HCT116 (cell line): ENCODE measurements at regions not wholly inside any gene's neighbourhood (a gene's known extent, or its start where the extent isn't known, plus 50 kb on each side); places are given as distances from the start of the nearest gene placed in this dataset.

Source experiments
- ATAC-seq: fragments of 200-7000 bp; cut with Tn5 transposase; 2 replicates; pipeline ENCODE4 v1.9.1; 2020; ENCODE audit warnings: mild to moderate bottlenecking, moderate library complexity
- BruUV-seq: library from RNA; stranded (reverse); fragments of 400-500 nt; replicated peaks from 2 replicates; lab custom pipeline; 2021; lab: Mats Ljungman, UMichigan
- CTCF ChIA-PET: fragments of 300-600 bp; sonication (Branson Sonifier 250); formaldehyde crosslinking; loops from one replicate; lab custom pipeline; 2021; ENCODE audit warnings: antibody characterized with exemption; lab: Charles Lee
- POLR2A ChIA-PET: fragments of 300-600, 350-600 bp; sonication (Branson Sonifier 250); formaldehyde crosslinking; loops from one replicate; lab custom pipeline; 2021; ENCODE audit warnings: antibody characterized with exemption; lab: Charles Lee
- RAD21 ChIA-PET, 2 experiments: fragments of 300-600 bp; sonication (Branson Sonifier 250); formaldehyde crosslinking; loops; one replicate each; lab custom pipeline; 2023; ENCODE audit warnings: low total read pairs in 2 of 2; ENCODE audit not compliant: uncharacterized antibody in 2 of 2, unreplicated experiment in 2 of 2, low non-redundant PET in 1 of 2; lab: Charles Lee
- DNase-seq: peaks from one replicate; pipeline ENCODE4 v3.0.0-alpha.2; 2010; ENCODE audit warnings: low read depth, low spot score
- H2AFZ ChIP-seq: fragments of 200-600 bp; shearing (Covaris generic), sonication (generic); 2 replicates; pipeline ENCODE4 v1.6.1; 2017; ENCODE audit warnings: low read depth, mixed run types, mixed read lengths, antibody characterized with exemption, low read length; ENCODE audit not compliant: poor library complexity, severe bottlenecking
- H3K27ac ChIP-seq: 2 replicates; pipeline ENCODE4 v1.5.1; 2012; ENCODE audit warnings: low read depth, low read length
- H3K27me3 ChIP-seq: fragments of 200-600 bp; sonication (generic); 2 replicates; pipeline ENCODE4 v1.6.1; 2016; ENCODE audit warnings: mixed run types, low read length, mixed read lengths; ENCODE audit not compliant: insufficient read depth
- H3K36me3 ChIP-seq, 2 experiments: fragments of 200-500 bp in 1 of 2; fragments of 200-600 bp in 1 of 2; sonication (Bioruptor generic) in 1 of 2; sonication (generic) in 1 of 2; 2 replicates each; pipeline versions ENCODE4 v1.5.1 to v1.6.1; 2014 to 2016; ENCODE audit warnings: low read length in 2 of 2, inconsistent platforms in 1 of 2, mixed read lengths in 1 of 2, mixed run types in 1 of 2; ENCODE audit not compliant: insufficient read depth in 2 of 2, control insufficient read depth in 1 of 2
- H3K4me1 ChIP-seq, 2 experiments: fragments of 200-600 bp in 1 of 2; sonication (generic) in 1 of 2; 2 replicates each; pipeline versions ENCODE4 v1.5.1 to v1.6.1; 2012 to 2017; ENCODE audit warnings: low read length in 2 of 2, inconsistent platforms in 1 of 2, mild to moderate bottlenecking in 1 of 2, mixed read lengths in 1 of 2, mixed run types in 1 of 2, moderate library complexity in 1 of 2; ENCODE audit not compliant: insufficient read depth in 2 of 2, control insufficient read depth in 1 of 2
- H3K4me2 ChIP-seq: fragments of 200-600 bp; sonication (generic); 2 replicates; pipeline ENCODE4 v1.6.1; 2017; ENCODE audit warnings: mixed run types, low read length, mixed read lengths
- H3K4me3 ChIP-seq, 2 experiments: fragments of 200-600 bp in 1 of 2; sonication (generic) in 1 of 2; replicated peaks in 1 of 2; 2 replicates each; pipeline ENCODE4 v1.5.1; 2011 to 2016; ENCODE audit warnings: low read length in 2 of 2, control low read depth in 1 of 2, low read depth in 1 of 2, mild to moderate bottlenecking in 1 of 2, mixed read lengths in 1 of 2, mixed run types in 1 of 2
- H3K79me2 ChIP-seq: fragments of 200-600 bp; sonication (generic); 2 replicates; pipeline ENCODE4 v1.6.1; 2017; ENCODE audit warnings: mild to moderate bottlenecking, mixed run types, low read length, moderate library complexity, mixed read lengths; ENCODE audit not compliant: insufficient read depth
- H3K9ac ChIP-seq: fragments of 200-600 bp; sonication (generic); 2 replicates; pipeline ENCODE4 v1.6.1; 2016; ENCODE audit warnings: low read length, mixed read lengths
- H3K9me2 ChIP-seq: fragments of 200-600 bp; sonication (generic), shearing (Covaris generic); 2 replicates; pipeline ENCODE4 v1.6.1; 2017; ENCODE audit warnings: mixed run types, mild to moderate bottlenecking, moderate library complexity; ENCODE audit not compliant: insufficient read depth
- H3K9me3 ChIP-seq, 2 experiments: fragments of 200-500 bp in 1 of 2; fragments of 200-600 bp in 1 of 2; sonication (Bioruptor generic) in 1 of 2; sonication (generic) in 1 of 2; 2 replicates each; pipeline ENCODE4 v1.6.1; 2014 to 2017; ENCODE audit warnings: low read length in 2 of 2, mixed read lengths in 2 of 2, inconsistent platforms in 1 of 2, low read depth in 1 of 2, mild to moderate bottlenecking in 1 of 2, mixed run types in 1 of 2, moderate library complexity in 1 of 2; ENCODE audit not compliant: control insufficient read depth in 1 of 2, insufficient read depth in 1 of 2
- H4K20me1 ChIP-seq: fragments of 200-600 bp; sonication (generic), shearing (Covaris generic); 2 replicates; pipeline ENCODE4 v1.6.1; 2017; ENCODE audit warnings: mixed run types, mild to moderate bottlenecking, moderate library complexity; ENCODE audit not compliant: insufficient read depth
- CEBPB ChIP-seq: IDR thresholded peaks from 2 replicates; pipeline ENCODE4 v1.6.1; 2012; ENCODE audit warnings: low read depth
- EZH2 ChIP-seq: fragments of 200-600 bp; sonication (generic); IDR thresholded peaks from 2 replicates; pipeline ENCODE4 v1.6.1; 2017; ENCODE audit warnings: antibody characterized with exemption, mixed run types
- EZH2phosphoT487 ChIP-seq: fragments of 200-600 bp; IDR thresholded peaks from 2 replicates; pipeline ENCODE4 v1.6.1; 2018; ENCODE audit warnings: antibody characterized with exemption, borderline replicate concordance
- JUND ChIP-seq: IDR thresholded peaks from 2 replicates; pipeline ENCODE4 v1.6.1; 2012
- POLR2A ChIP-seq: IDR thresholded peaks from 2 replicates; pipeline ENCODE4 v1.7.0; 2011; ENCODE audit warnings: borderline replicate concordance; ENCODE audit not compliant: insufficient read depth, insufficient read length; ENCODE audit errors: extremely low read depth
- POLR2AphosphoS5 ChIP-seq: IDR thresholded peaks from 2 replicates; pipeline ENCODE4 v1.6.1; 2011; ENCODE audit warnings: mild to moderate bottlenecking, low read depth, low read length, moderate library complexity
- RAD21 ChIP-seq: IDR thresholded peaks from 2 replicates; pipeline ENCODE4 v1.6.1; 2012; ENCODE audit warnings: low read depth, mild to moderate bottlenecking
- SIN3A ChIP-seq: IDR thresholded peaks from 2 replicates; pipeline ENCODE4 v1.6.1; 2012; ENCODE audit warnings: low read depth
- ZNF274 ChIP-seq: fragments of 200-500 bp; sonication (Bioruptor generic); IDR thresholded peaks from 2 replicates; pipeline ENCODE4 v1.6.1; 2014; ENCODE audit warnings: mild to moderate bottlenecking, low read depth, low read length, inconsistent platforms
- intact Hi-C: fragments of 100-400 bp; cut with micrococcal nuclease; formaldehyde crosslinking; loops from 2 replicates; pipeline ENCODE4 v1.10.0; 2022
- TF ChIP-seq, protein P1 (sequence below): IDR thresholded peaks from 2 replicates; pipeline ENCODE4 v1.6.1; 2012
- TF ChIP-seq, protein P2 (sequence below): IDR thresholded peaks from 2 replicates; pipeline ENCODE4 v1.6.1; 2012
- TF ChIP-seq, protein P3 (sequence below): IDR thresholded peaks from 2 replicates; pipeline ENCODE4 v1.6.1; 2012; ENCODE audit warnings: low read depth
- TF ChIP-seq, protein P4 (sequence below), 3 experiments: fragments of 200-600 bp in 1 of 3; sonication (generic) in 1 of 3; IDR thresholded peaks in 2 of 3; conservative IDR thresholded peaks in 1 of 3; 2 replicates each; pipeline ENCODE4 v1.5.1; 2012 to 2017; ENCODE audit warnings: low read depth in 2 of 3, low read length in 2 of 3, antibody characterized with exemption in 1 of 3, borderline replicate concordance in 1 of 3, control low read depth in 1 of 3, mild to moderate bottlenecking in 1 of 3, mixed read lengths in 1 of 3, mixed run types in 1 of 3, moderate library complexity in 1 of 3; ENCODE audit not compliant: insufficient read depth in 1 of 3

DNA sequence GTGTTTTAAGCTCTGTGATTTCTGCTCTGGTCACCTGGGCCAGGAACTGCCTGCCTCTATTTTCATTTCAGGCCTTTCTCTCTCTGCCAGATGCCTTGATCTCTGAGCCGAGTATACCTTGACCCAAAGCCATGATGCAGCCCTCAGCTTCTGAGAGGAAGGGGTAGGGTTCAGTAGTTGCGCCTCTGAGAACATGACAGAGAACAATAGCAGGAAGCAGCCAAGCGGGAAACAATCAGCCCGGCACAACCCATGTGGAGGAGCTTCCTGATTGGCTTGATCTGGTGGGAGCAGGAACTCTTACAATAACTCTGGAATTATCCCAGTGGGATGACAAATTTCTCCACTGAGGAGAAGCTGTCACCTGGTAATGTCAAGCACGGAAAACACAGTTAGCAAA, 127.4 kb downstream of the PALM2AKAP2 start (continued):
- TF ChIP-seq EZH2phosphoT487 (no peak), SIN3A (no peak), EZH2 (no peak), CEBPB (no peak), RAD21 (no peak), POLR2AphosphoS5 (no peak)
- TF ChIP-seq, protein P1, sequence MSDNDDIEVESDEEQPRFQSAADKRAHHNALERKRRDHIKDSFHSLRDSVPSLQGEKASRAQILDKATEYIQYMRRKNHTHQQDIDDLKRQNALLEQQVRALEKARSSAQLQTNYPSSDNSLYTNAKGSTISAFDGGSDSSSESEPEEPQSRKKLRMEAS, result no peak
- TF ChIP-seq, protein P2, sequence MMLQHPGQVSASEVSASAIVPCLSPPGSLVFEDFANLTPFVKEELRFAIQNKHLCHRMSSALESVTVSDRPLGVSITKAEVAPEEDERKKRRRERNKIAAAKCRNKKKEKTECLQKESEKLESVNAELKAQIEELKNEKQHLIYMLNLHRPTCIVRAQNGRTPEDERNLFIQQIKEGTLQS, result no peak

DNA sequence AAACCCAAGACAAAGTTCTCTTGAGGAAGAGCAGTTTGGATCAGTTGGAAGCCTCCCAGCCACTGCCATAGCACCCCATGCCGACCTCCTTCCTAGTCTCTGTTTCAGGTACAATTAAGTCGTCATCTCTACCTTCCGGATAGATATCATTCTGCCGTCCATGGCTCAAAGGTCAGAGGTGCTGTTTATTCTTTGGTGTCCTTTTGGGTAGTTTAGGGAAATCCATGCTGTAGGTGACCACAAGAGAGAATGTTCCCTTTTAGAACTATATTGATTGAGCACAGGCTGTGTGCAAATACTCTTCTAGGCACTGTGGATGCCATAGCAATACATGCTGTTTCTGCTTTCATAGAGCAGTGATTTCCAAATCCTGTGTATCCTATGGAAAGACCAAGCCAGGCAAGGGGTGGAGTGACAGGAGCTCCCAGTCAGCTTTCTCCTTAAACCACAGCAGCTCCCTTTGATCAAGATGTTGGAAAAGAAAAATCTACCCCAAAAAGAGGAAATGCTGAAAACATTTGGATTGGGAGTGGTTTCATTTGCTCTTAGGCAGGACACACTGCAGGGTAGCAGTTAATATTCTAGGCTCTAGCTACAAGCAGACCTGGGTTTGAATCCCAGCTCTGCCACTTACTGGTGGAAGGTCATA, 127.9 kb downstream of the PALM2AKAP2 start:
- Histone ChIP-seq H2AFZ (no peak overlapping the region), H3K4me2 (no peak overlapping the region), H3K36me3 (no peaks in the 10 kb centered on the region), H3K27me3 (no peaks in the 10 kb centered on the region), H3K79me2 (no peaks in the 10 kb centered on the region), H3K4me3 (no peak overlapping the region), H3K27ac (no peak overlapping the region), H3K9me2 (no peaks in the 10 kb centered on the region), H3K4me1 (peaks cover 9 to 19% of the 10 kb centered on the region in 2 experiments; a peak in 3 of 4 replicates), H3K9me3 (no peaks in the 10 kb centered on the region), H3K9ac (no peak overlapping the region), H4K20me1 (no peaks in the 10 kb centered on the region)
- POLR2A ChIA-PET, result no interaction called here
- TF ChIP-seq, protein P3, sequence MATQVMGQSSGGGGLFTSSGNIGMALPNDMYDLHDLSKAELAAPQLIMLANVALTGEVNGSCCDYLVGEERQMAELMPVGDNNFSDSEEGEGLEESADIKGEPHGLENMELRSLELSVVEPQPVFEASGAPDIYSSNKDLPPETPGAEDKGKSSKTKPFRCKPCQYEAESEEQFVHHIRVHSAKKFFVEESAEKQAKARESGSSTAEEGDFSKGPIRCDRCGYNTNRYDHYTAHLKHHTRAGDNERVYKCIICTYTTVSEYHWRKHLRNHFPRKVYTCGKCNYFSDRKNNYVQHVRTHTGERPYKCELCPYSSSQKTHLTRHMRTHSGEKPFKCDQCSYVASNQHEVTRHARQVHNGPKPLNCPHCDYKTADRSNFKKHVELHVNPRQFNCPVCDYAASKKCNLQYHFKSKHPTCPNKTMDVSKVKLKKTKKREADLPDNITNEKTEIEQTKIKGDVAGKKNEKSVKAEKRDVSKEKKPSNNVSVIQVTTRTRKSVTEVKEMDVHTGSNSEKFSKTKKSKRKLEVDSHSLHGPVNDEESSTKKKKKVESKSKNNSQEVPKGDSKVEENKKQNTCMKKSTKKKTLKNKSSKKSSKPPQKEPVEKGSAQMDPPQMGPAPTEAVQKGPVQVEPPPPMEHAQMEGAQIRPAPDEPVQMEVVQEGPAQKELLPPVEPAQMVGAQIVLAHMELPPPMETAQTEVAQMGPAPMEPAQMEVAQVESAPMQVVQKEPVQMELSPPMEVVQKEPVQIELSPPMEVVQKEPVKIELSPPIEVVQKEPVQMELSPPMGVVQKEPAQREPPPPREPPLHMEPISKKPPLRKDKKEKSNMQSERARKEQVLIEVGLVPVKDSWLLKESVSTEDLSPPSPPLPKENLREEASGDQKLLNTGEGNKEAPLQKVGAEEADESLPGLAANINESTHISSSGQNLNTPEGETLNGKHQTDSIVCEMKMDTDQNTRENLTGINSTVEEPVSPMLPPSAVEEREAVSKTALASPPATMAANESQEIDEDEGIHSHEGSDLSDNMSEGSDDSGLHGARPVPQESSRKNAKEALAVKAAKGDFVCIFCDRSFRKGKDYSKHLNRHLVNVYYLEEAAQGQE, result no peak
- TF ChIP-seq ZNF274 (no peak), POLR2A (no peak), SIN3A (no peak), JUND (no peak), POLR2AphosphoS5 (no peak)
- TF ChIP-seq, protein P4, sequence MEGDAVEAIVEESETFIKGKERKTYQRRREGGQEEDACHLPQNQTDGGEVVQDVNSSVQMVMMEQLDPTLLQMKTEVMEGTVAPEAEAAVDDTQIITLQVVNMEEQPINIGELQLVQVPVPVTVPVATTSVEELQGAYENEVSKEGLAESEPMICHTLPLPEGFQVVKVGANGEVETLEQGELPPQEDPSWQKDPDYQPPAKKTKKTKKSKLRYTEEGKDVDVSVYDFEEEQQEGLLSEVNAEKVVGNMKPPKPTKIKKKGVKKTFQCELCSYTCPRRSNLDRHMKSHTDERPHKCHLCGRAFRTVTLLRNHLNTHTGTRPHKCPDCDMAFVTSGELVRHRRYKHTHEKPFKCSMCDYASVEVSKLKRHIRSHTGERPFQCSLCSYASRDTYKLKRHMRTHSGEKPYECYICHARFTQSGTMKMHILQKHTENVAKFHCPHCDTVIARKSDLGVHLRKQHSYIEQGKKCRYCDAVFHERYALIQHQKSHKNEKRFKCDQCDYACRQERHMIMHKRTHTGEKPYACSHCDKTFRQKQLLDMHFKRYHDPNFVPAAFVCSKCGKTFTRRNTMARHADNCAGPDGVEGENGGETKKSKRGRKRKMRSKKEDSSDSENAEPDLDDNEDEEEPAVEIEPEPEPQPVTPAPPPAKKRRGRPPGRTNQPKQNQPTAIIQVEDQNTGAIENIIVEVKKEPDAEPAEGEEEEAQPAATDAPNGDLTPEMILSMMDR (IDR thresholded peaks at IDR 0.05 in 2 of 3, conservative IDR thresholded peaks at IDR 0.05 in 1 of 3; ENCODE audit: borderline replicate concordance in 1 of 3, insufficient read depth in 1 of 3, low read depth in 2 of 3, low read length in 2 of 3), result no peak
- TF ChIP-seq, protein P2, result no peak
- intact Hi-C loops, result no loop called here
- ATAC-seq (no peak), DNase-seq (no peak)
- RAD21 ChIA-PET, result no interaction called here
- no TSS peak for BruUV-seq
- CTCF ChIA-PET, result interaction anchor here (2.4 kb wide), 1 partner anchor 150 kb away, joined by 9 read pairs; no protein-coding TSS in a partner anchor
